Fibroblast of gingiva (primary cell): ENCODE measurements at regions not wholly inside any gene's neighbourhood (a gene's known extent, or its start where the extent isn't known, plus 50 kb on each side); places are given as distances from the start of the nearest gene placed in this dataset.

Experiments used
- DNase-seq: peaks from one replicate; pipeline ENCODE4 v3.0.0-alpha.2; 2011; ENCODE audit warnings: low read depth

DNA sequence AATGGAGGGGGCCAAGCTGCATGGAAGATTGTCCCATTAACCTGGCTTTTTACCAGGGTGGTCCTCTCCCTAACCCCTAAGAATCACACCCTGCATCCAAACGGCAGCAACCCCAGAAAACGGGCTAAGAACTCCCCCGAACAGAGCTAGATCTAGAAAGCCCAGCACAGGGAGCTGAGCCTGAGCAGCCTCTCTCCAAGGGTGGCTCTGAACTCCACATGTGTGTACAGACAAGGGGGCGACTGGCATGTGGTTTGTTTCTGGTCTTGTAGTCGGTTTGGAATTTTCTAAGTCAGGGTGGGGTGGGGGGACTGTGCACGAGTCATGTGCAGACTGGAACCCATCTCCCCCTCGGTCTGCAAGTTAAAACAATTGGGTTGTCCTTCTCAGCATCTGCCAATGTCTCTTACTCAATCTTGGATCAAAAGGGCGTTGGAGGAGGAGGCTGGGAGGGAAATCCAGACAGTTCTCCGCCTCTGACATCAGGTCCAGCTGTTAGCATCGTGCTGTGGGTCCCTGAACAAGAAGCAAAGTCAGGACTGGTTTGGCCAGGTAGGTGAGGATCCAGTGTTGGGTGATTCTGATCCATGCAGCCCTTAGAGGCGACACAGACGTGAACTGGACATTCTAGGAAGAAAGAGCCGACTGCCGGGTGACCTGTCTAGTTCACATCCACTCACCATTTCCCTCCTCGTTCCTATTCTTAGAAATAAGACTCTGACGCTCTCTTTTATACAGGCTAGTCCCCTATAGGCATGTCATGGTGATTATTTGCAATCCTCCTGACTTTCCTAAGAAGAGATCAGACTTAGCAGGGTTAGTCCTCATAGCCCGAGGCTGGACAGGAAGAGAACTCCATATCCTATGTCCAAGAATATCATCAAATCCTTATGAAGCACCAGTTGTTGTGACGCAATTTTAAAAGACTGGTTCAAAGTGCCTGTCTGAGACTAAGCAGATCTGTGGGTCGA is 381.8 kb downstream of the SOX9 start:
- peak; percentile 71 for DNase-seq

DNA sequence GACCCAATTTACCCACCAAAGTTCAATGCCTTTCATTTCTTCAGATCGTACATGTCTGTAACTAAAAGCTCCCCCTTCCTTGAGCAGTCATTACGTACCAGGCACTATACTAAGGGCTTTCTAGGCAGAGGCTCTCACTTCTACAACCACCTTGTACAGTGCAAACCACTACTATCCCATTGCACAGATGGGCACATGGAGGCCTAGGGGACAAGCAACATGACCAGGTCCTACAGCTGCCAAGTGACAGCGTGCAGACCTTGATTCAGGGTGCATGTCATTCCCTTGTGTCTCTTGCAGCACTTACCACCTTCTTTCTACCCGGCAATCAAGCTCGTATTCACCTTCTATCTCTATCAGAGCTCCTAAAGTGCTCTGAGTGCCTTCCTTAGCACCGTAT is 382.7 kb downstream of the SOX9 start:
- DNase-seq = no peak

- no peak for DNase-seq
Measured at GRCh38 chr17:72504783-72505182, 384.0 kb downstream of the SOX9 start.

GRCh38 chr17:72506773-72507172 is 386.0 kb downstream of the SOX9 start:
- no peak for DNase-seq

DNA sequence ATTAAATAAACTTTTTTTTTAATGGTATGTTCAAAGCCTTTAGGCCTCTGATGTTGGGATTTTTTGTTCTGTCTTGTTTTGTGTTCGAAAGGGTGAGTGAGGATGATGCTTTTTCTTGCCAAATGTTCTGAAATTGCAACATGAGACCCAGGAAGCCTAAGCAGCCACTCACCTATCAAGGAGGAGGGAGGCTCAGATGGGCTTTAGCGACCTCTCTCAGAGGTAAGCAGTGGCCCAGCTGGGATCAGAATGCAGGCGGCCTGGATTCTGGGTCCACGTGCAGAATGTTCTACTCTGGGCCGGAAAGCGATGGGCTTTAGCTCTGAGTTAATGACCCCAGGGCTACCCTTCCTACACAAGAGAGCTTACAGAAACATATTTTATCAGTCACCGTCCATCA is 386.6 kb downstream of the SOX9 start:
- no peak for DNase-seq

GRCh38 chr17:72510351-72511016 is 389.7 kb downstream of the SOX9 start:
- peak; percentile 74 for DNase-seq

DNA sequence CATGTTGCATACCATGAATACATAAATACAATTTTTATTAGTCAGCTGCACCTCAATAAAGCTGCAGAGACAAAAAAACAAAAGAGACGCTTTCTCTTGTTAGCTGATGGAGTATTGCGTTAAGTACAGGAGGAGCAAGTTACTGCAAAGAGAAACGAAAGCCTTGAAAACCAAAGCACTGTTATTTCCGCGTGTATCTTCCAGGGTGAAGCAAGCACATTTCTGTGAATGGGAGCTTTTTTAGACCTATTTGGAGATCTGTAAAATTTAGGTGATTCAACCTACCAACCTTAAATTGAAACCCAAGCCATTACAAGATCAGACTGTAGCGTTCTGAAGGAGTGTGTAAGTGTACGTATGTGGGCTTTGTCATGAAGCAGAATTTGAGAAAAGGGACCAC is 390.4 kb downstream of the SOX9 start:
- DNase-seq = no peak

- DNase-seq = no peak
Measured at GRCh38 chr17:72511874-72512273, 391.1 kb downstream of the SOX9 start.

- no peak for DNase-seq
Measured at GRCh38 chr17:72512649-72513556, 392.1 kb downstream of the SOX9 start.

GRCh38 chr17:72514321-72514861 is 393.6 kb downstream of the SOX9 start:
- DNase-seq = no peak

DNA sequence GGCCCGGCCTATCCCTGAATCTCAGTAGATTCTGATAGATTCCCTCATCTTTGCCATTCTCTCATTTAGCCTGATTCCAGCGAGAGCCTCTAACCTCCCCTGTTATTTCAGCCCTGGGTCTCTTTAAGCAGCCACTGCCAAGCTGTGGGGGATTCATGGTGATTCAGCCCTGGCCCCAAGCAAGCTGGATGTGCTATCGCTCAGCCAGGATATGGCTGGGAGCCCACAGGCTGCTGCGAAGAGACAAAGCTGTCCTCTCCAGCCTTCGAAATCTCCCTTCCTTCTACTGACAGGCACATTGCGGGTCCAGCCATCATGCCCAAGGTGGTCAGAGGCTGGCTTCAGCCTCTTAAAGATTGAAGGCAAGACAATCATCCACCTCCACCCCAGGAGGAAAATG is 394.1 kb downstream of the SOX9 start:
- peak; percentile 26 for DNase-seq

DNA sequence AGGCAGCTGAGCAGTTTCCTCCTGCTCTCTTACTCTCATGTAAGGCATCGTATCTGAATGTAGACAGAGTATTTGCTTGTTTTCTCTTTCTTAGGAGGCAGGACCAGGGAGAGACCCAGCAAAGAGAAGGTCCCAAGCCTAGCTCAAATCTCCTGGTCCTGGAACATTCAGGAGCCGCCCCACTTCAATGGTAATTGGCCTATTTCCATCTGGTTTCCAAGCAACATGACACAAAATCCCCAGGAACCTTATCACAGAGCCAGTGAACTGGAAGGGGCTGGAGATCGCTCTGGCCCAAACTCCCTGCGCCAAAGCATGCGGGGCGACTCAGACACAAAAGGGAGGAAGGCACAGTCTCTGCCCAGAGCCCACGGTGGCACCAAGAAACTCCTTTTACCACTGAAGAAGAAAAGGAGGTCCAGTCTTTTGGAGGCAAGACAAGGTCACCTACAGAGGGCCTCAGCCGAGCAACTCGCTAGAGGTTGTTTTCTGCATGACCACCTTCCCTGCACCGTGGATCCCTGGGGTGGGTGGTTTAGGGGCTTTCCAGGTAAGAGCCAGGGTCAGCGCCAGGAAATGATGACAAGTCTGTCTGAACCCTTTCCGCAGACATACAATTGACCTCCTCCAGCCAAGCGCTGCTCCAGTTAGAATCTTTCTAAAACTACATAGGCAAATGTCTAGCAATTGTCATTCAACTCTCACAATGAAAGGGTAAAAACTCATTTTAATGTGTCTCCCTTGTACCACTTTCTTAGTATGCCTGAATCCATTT is 394.7 kb downstream of the SOX9 start:
- DNase-seq = no peak

GRCh38 chr17:72516772-72517399 is 396.1 kb downstream of the SOX9 start:
- no peak for DNase-seq

GRCh38 chr17:72517413-72518158 is 396.8 kb downstream of the SOX9 start:
- DNase-seq = no peak

GRCh38 chr17:72518159-72518732 is 397.4 kb downstream of the SOX9 start:
- no peak for DNase-seq

DNA sequence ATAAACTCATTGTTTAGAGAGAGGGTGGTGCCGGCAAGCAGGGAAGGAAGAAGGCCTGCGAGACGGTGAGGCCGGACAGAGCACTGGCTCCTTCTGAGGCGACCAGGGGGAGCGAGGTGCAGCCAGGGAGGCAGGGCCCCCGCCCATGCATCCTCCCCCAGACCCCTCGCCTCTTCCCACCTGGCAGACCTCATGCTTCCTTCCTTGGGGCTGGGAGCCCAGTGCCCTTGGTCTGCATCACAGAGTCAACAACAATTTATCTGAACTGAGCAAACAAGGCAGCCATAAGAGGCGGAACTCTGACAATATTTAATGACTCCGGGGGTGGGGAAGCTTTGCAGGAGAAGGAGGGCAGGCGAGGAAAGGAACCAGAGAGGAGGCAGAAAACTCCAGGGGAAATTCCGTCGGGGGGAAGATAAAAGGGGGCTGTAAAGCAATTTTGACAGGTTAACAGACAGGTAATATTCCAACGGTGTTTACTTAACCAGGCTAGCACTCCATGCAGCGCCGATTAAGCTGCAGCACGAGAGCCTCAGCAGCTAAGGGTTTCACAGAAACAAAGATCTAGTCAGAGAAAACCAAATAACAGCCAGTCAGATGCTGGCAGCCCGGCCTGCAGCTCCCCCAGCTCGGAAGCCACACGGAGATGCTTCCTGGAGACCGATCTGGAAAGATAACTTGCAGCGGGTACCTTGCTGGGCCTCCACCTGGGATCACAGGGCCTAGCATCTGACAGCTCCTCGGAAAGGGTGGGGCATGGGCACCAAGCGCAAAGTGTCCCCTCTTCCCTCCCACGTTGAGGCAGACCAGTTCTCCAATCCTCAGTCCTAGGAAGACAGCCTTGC is 398.2 kb downstream of the SOX9 start:
- no peak for DNase-seq

GRCh38 chr17:72519598-72519936 is 398.7 kb downstream of the SOX9 start:
- no peak for DNase-seq

GRCh38 chr17:72520665-72521303 is 400.0 kb downstream of the SOX9 start:
- DNase-seq = no peak
